IPS-15b (cell line): ENCODE measurements at regions not wholly inside any gene's neighbourhood (a gene's known extent, or its start where the extent isn't known, plus 50 kb on each side); places are given as distances from the start of the nearest gene placed in this dataset.

Source experiments
- H3K27me3 ChIP-seq: one replicate; pipeline ENCODE4 v1.6.1; 2013; ENCODE audit warnings: low read length; ENCODE audit not compliant: control insufficient read depth, insufficient read depth
- H3K36me3 ChIP-seq: one replicate; pipeline ENCODE4 v1.6.1; 2013; ENCODE audit warnings: low read length; ENCODE audit not compliant: control insufficient read depth, insufficient read depth
- H3K4me1 ChIP-seq: one replicate; pipeline ENCODE4 v1.6.1; 2013; ENCODE audit warnings: mild to moderate bottlenecking, low read length; ENCODE audit not compliant: control insufficient read depth, insufficient read depth
- H3K4me3 ChIP-seq: one replicate; pipeline ENCODE4 v1.5.1; 2013; ENCODE audit warnings: low read depth, low read length
- H3K9ac ChIP-seq: one replicate; pipeline ENCODE4 v1.6.1; 2013; ENCODE audit warnings: low read depth, mild to moderate bottlenecking, low read length
- H3K9me3 ChIP-seq: one replicate; pipeline ENCODE4 v1.6.1; 2013; ENCODE audit warnings: mild to moderate bottlenecking, low read length; ENCODE audit not compliant: control insufficient read depth, insufficient read depth

DNA sequence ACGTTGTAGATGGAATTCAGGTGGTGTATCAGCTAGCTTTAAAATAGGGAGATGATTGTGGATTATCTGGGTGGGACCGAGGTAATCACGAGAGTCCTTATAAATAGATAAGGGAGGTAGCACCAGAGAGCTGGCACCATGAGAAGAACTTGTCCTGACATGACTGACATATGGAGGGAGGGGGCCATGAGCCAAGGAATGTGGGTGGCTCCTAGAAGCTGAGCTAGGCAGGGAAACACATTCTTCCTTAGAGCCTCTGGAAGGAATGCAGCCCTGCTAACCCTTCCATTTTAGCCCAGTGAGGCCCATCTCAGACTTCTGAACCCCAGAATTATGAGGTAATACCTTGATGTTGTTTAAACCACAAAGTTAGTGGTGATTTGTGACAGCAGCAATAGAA, 321.1 kb upstream of the SULF2 start:
- H3K27me3 ChIP-seq: no peaks in the 10 kb centered on the region
- H3K4me1 ChIP-seq: no peaks in the 10 kb centered on the region
- H3K4me3 ChIP-seq: no peak overlapping the region
- H3K36me3 ChIP-seq: no peaks in the 10 kb centered on the region
- H3K9ac ChIP-seq: no peak overlapping the region
- no peaks in the 10 kb centered on the region for H3K9me3 ChIP-seq

- no peaks in the 10 kb centered on the region for H3K36me3 ChIP-seq
- H3K4me1 ChIP-seq: no peaks in the 10 kb centered on the region
- no peak overlapping the region for H3K9ac ChIP-seq
- no peaks in the 10 kb centered on the region for H3K9me3 ChIP-seq
- no peak overlapping the region for H3K4me3 ChIP-seq
- H3K27me3 ChIP-seq: peaks cover 1% of the 10 kb centered on the region
These were observed 320.2 kb upstream of the SULF2 start for GRCh38 chr20:48105526-48105925.

DNA sequence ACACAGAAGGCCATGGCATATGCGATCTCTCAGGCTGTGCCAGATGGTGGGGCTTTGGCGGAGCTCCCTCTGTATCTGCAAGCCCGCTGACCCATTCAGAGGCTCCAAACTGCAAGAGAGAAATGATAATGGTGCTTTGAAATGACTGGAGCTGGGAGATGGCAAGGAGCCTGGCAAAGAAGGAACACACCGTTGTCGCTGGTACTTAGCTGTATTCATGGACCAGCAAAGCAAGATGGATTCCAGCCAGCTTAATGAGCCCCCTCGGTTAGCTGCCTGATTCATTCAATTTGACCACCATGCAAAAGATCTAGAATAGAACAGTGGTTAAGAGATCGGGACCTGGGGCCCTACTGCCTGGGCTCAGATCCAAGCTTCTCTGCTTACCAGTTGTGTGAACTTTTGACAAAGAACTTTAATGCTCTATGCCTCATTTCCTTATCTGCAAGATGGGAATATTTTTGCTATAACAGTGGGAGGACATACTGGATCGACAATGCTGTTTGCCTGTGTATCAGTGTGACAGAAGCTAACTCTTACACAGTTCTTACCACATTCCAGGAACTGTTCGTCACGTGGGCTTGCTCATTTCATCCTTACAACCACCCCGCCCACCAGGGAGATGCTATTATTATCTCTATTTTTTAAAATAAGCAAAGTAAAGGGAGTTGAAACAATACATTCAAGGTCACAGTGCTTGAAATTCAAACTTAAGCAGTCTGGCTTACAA, 317.8 kb upstream of the SULF2 start:
- H3K9me3 ChIP-seq: no peaks in the 10 kb centered on the region
- peaks cover 4% of the 10 kb centered on the region for H3K27me3 ChIP-seq
- no peaks in the 10 kb centered on the region for H3K4me1 ChIP-seq
- H3K4me3 ChIP-seq: no peak overlapping the region
- no peak overlapping the region for H3K9ac ChIP-seq
- no peaks in the 10 kb centered on the region for H3K36me3 ChIP-seq

DNA sequence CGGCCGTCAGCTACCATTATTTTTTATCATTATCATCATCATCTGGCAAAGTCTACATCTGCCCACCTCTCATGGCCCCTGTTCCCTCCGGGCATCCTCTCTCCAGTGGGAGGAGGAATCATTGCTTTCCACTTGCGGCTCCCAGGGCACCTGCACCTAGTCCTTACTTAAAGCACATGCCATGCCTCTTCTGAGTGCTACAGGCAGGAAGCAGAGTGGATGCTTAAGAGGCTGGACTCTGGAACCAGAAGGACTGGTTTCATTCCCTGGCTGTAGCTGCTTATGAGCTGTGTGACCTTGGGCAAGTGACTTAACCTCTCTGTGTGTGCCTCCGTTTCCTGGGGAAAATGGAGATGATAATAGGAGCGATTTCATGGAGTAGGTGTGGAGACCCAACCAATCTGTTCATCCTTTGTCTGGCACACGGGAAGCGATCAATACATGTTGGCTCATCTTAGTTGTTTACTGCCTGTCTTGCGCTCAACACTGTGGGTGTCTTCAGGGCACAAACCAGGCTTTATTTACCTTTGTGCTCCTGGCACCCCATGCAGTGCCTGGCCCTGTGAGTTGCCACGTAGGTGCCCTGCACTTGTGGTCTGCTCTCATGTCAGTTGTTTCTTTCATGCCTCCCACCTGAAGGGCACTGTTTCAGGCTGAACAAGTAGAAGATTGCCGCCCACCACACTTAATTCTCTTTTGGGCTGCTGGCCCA, 317.0 kb upstream of the SULF2 start:
- Histone ChIP-seq H3K9me3 (no peaks in the 10 kb centered on the region), H3K4me3 (no peak overlapping the region)

DNA sequence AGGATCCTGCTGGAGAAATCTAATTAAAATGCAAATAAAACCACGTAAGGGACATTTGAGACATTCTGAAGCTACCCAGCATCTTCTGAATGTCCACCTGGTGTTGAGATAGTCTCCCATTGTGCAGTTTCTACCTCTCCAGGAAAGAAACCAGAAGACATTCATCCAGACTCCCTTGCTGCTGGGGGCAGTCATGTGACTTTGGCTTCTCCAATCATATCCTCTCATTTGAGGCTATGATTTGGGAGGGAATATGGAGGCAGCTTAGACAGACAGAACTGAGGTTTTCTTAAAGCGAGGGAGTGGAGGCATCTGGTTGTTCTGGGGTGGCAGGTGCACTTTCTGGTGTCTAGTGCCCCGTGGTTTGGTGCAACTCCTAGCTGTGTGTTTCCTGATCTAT, 315.2 kb upstream of the SULF2 start:
- no peaks in the 10 kb centered on the region for H3K9me3 ChIP-seq
- H3K4me3 ChIP-seq: no peak overlapping the region
- H3K27me3 ChIP-seq: peaks cover 4% of the 10 kb centered on the region
- no peaks in the 10 kb centered on the region for H3K4me1 ChIP-seq
- no peaks in the 10 kb centered on the region for H3K36me3 ChIP-seq
- no peak overlapping the region for H3K9ac ChIP-seq

More for the DNA sequence above, 317.0 kb upstream of the SULF2 start:
- Histone ChIP-seq H3K27me3 (peaks cover 4% of the 10 kb centered on the region), H3K36me3 (no peaks in the 10 kb centered on the region), H3K4me1 (no peaks in the 10 kb centered on the region), H3K9ac (no peak overlapping the region)

GRCh38 chr20:48098866-48099265, 313.6 kb upstream of the SULF2 start:
- Histone ChIP-seq H3K4me1 (no peaks in the 10 kb centered on the region), H3K9me3 (no peaks in the 10 kb centered on the region), H3K9ac (no peak overlapping the region), H3K27me3 (peaks cover 4% of the 10 kb centered on the region), H3K4me3 (no peak overlapping the region), H3K36me3 (no peaks in the 10 kb centered on the region)

DNA sequence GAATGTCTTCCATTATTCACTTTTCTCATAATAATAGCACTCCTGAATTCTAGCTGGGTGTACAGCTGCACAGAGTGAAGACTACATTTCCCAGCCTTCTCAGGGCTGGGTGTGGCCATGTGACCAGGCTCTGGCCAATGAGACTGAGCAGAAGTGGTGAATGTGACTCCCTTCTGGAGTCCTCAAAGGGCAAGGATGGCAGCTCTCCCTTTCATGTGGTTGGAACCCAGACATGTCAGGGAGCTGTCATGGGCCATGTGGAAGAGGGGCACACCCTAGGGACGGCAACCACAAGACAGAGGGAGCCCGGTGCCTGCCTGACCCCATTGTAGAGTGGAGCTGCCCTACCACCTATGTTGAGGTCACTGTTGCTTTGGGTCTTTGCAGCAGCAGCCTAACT, 312.8 kb upstream of the SULF2 start:
- Histone ChIP-seq H3K36me3 (no peaks in the 10 kb centered on the region), H3K4me1 (no peaks in the 10 kb centered on the region), H3K4me3 (no peak overlapping the region), H3K27me3 (peaks cover 4% of the 10 kb centered on the region), H3K9ac (no peak overlapping the region), H3K9me3 (no peaks in the 10 kb centered on the region)

- Histone ChIP-seq H3K4me3 (no peak overlapping the region), H3K4me1 (no peaks in the 10 kb centered on the region), H3K9ac (no peak overlapping the region)
These were observed 311.9 kb upstream of the SULF2 start for GRCh38 chr20:48096957-48097890.

GRCh38 chr20:48096212-48096875, 311.1 kb upstream of the SULF2 start:
- Histone ChIP-seq H3K9ac (no peak overlapping the region), H3K36me3 (no peaks in the 10 kb centered on the region), H3K4me1 (no peaks in the 10 kb centered on the region), H3K9me3 (no peaks in the 10 kb centered on the region), H3K27me3 (peaks cover 4% of the 10 kb centered on the region), H3K4me3 (no peak overlapping the region)

More at GRCh38 chr20:48096957-48097890, 311.9 kb upstream of the SULF2 start:
- Histone ChIP-seq H3K9me3 (no peaks in the 10 kb centered on the region), H3K27me3 (peaks cover 4% of the 10 kb centered on the region), H3K36me3 (no peaks in the 10 kb centered on the region)

GRCh38 chr20:48094944-48095343, 309.7 kb upstream of the SULF2 start:
- H3K27me3 ChIP-seq: no peaks in the 10 kb centered on the region
- no peaks in the 10 kb centered on the region for H3K9me3 ChIP-seq

DNA sequence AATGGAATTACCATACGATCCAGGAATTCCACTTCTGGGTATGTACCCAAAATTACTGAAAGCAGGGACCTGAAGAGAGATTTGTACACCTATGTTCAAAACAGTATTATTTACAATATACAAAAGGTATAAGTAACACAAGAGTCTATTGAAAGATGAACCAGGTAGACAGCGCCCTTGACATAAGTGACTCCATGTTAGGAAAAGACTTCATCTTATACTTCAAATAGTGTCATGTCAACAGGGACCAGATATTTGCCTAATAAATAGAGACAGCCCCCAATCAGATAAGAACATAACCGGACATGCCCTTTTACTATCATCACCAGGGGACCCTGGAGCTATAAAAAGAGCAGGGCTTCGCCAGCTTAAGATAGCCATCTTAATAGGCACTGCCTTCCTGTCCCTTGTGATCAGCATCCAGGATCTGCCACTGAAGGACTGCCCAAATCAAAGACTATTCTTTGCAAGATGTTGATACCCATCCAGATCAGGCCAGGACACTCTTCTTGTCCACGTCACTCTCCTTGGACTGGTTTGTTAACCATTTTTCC, 309.0 kb upstream of the SULF2 start:
- no peaks in the 10 kb centered on the region for H3K9me3 ChIP-seq
- no peaks in the 10 kb centered on the region for H3K36me3 ChIP-seq
- H3K9ac ChIP-seq: no peak overlapping the region
- no peaks in the 10 kb centered on the region for H3K4me1 ChIP-seq
- no peak overlapping the region for H3K4me3 ChIP-seq
- H3K27me3 ChIP-seq: no peaks in the 10 kb centered on the region

More at GRCh38 chr20:48094944-48095343, 309.7 kb upstream of the SULF2 start:
- H3K36me3 ChIP-seq: no peaks in the 10 kb centered on the region
- no peaks in the 10 kb centered on the region for H3K4me1 ChIP-seq
- no peak overlapping the region for H3K4me3 ChIP-seq
- H3K9ac ChIP-seq: no peak overlapping the region
